ENCODE measurements at regions not wholly inside any gene's neighbourhood (a gene's known extent, or its start where the extent isn't known, plus 50 kb on each side); places are given as distances from the start of the nearest gene placed in this dataset.

DNA sequence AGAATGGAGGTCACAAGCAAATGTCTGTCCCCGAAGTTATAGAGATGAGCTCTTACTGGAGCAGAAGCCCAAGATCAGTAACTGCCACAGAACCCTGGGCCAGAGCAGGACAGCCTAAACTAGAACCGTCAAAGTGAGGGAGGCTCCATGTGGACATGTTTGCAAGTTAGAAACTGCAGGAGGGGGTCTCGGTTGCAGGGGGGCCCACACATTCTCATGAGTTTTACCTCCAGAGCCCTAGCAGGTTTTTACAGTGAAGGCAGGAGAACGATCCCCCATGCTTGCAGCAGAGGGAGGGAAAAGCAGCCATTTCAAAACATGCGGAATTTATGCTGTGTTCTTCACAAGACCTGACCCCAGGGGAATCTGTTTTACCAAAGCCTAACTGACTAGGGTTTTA lies 133.5 kb upstream of the B3GAT1 start:
- TF ChIP-seq ELF4 (IDR thresholded peaks at IDR 0.05) (no peak), FOXA1 (IDR thresholded peaks at IDR 0.05) (no peak), SUZ12 (IDR thresholded peaks at IDR 0.05) (no peak), SP1 (IDR thresholded peaks at IDR 0.05) (no peak), ZNF384 (IDR thresholded peaks at IDR 0.05) (no peak)
